ENCODE measurements at regions not wholly inside any gene's neighbourhood (a gene's known extent, or its start where the extent isn't known, plus 50 kb on each side); places are given as distances from the start of the nearest gene placed in this dataset.

DNA sequence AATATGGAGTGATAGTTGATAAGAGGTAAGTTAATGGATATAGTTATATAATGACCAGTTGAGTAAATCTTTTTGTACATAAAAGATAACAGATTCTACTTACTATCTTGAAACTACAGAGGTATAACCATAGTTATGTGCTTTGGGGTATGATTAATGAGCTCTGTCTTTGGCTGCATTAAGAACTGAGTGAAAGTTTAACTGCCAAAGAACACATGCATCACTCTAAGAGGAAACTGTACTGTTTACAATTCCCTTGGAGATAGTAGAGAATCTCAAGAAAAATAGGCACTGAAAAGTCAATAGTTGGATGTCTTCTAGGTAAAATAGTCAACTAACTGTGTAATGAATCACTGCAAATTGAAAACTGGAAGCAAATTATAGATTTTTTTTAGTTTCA, 1129.5 kb downstream of the EPHA7 start:
- Mint-ChIP-seq H3K4me3 (no peak overlapping the region), H3K27ac (no peak overlapping the region), H3K4me1 (no peaks in the 10 kb centered on the region), H3K9me3 (no peaks in the 10 kb centered on the region; a peak in 1 of 5 replicates), H3K27me3 (ENCODE audit: low read depth) (no peaks in the 10 kb centered on the region), H3K36me3 (ENCODE audit: insufficient read depth in 1 of 3, low read depth in 3 of 3) (no peaks in the 10 kb centered on the region)
- H2BK20ac ChIP-seq (ENCODE audit: low read depth, low read length, poor library complexity, severe bottlenecking): no peak overlapping the region
- H3K4ac ChIP-seq (ENCODE audit: low read depth, low read length): no peak overlapping the region
- H3K4me2 ChIP-seq (ENCODE audit: insufficient read depth, insufficient read length, low read length): no peak overlapping the region
- no peak overlapping the region for H2BK5ac ChIP-seq (ENCODE audit: insufficient read length, low read length)
- no peaks in the 10 kb centered on the region for H3K9me3 ChIP-seq (ENCODE audit: control insufficient read depth, low read depth, low read length)
- H3K27me3 ChIP-seq (ENCODE audit: insufficient read depth, low read length): no peaks in the 10 kb centered on the region
- H3K27ac ChIP-seq (ENCODE audit: insufficient read length, low read depth, low read length): no peak overlapping the region
- no peaks in the 10 kb centered on the region for H3K79me1 ChIP-seq (ENCODE audit: insufficient read depth, low read depth, low read length, poor library complexity, severe bottlenecking)
- H3K56ac ChIP-seq (ENCODE audit: insufficient read length, low read depth, low read length): no peak overlapping the region
- H2AFZ ChIP-seq (ENCODE audit: low read length): no peak overlapping the region
- DNase-seq: no peak
- no peaks in the 10 kb centered on the region for H3K79me2 ChIP-seq (ENCODE audit: insufficient read depth, low read length)
- H3K23me2 ChIP-seq (ENCODE audit: insufficient read length, low read depth, low read length, poor library complexity, severe bottlenecking): no peaks in the 10 kb centered on the region
- no peak overlapping the region for H3K9ac ChIP-seq (ENCODE audit: extremely low read depth, insufficient read length, low read length)
- H2BK120ac ChIP-seq (ENCODE audit: low read depth, low read length, poor library complexity, severe bottlenecking): no peak overlapping the region
- H3T11ph ChIP-seq (ENCODE audit: low read length): no peak overlapping the region
- no peak overlapping the region for H3K18ac ChIP-seq (ENCODE audit: insufficient read length, low read depth, low read length)
- H4K8ac ChIP-seq (replicated peaks; ENCODE audit: insufficient read length, low read depth, low read length): no peak overlapping the region
- H4K5ac ChIP-seq (ENCODE audit: insufficient read length, low read depth, low read length): no peak overlapping the region
- H2AK5ac ChIP-seq (ENCODE audit: insufficient read length, low read length): no peak overlapping the region
- no peak overlapping the region for H3K23ac ChIP-seq (ENCODE audit: insufficient read length, low read depth, low read length)
- no peaks in the 10 kb centered on the region for H4K20me1 ChIP-seq (ENCODE audit: control insufficient read depth, insufficient read depth, insufficient read length)
- no peak overlapping the region for H2BK15ac ChIP-seq (ENCODE audit: low read depth, low read length)
- H3K14ac ChIP-seq (ENCODE audit: insufficient read depth, low read length): no peak overlapping the region
- H3K4me1 ChIP-seq (ENCODE audit: insufficient read depth, low read length): no peaks in the 10 kb centered on the region
- no peak overlapping the region for H2BK12ac ChIP-seq (ENCODE audit: insufficient read length, low read depth, low read length)
- no peak overlapping the region for H4K91ac ChIP-seq (ENCODE audit: insufficient read length, low read depth, low read length)
- TF ChIP-seq, protein P1, sequence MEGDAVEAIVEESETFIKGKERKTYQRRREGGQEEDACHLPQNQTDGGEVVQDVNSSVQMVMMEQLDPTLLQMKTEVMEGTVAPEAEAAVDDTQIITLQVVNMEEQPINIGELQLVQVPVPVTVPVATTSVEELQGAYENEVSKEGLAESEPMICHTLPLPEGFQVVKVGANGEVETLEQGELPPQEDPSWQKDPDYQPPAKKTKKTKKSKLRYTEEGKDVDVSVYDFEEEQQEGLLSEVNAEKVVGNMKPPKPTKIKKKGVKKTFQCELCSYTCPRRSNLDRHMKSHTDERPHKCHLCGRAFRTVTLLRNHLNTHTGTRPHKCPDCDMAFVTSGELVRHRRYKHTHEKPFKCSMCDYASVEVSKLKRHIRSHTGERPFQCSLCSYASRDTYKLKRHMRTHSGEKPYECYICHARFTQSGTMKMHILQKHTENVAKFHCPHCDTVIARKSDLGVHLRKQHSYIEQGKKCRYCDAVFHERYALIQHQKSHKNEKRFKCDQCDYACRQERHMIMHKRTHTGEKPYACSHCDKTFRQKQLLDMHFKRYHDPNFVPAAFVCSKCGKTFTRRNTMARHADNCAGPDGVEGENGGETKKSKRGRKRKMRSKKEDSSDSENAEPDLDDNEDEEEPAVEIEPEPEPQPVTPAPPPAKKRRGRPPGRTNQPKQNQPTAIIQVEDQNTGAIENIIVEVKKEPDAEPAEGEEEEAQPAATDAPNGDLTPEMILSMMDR (conservative IDR thresholded peaks at IDR 0.05): no peak

Data from H9 (cell line).